HL-60/S4 treated with retinoic acid at 250 ng/mL for 4 days and 3 days (cell line): ENCODE measurements at regions not wholly inside any gene's neighbourhood (a gene's known extent, or its start where the extent isn't known, plus 50 kb on each side); places are given as distances from the start of the nearest gene placed in this dataset.

Experiments used
- in situ Hi-C: fragments of 300-500 bp; cut with MboI; formaldehyde crosslinking; loops from 2 replicates; pipeline ENCODE4 v1.7.0; 2022; ENCODE audit warnings: low sequenced_read_pairs

GRCh38 chr16:49128740-49129139 is 152.9 kb downstream of the CBLN1 start:
- in situ Hi-C loops: no loop called here

GRCh38 chr16:49127103-49127502 is 154.5 kb downstream of the CBLN1 start:
- in situ Hi-C loops: no loop called here

GRCh38 chr16:49121636-49122035 is 160.0 kb downstream of the CBLN1 start:
- in situ Hi-C loops: no loop called here

GRCh38 chr16:49120631-49121030 is 161.0 kb downstream of the CBLN1 start:
- in situ Hi-C loops: no loop called here

GRCh38 chr16:49116873-49117272 is 164.8 kb downstream of the CBLN1 start:
- in situ Hi-C loops: no loop called here

- in situ Hi-C loops: no loop called here
These were observed 165.7 kb downstream of the CBLN1 start for GRCh38 chr16:49115956-49116355.

- in situ Hi-C loops: no loop called here
These were observed 168.9 kb downstream of the CBLN1 start for GRCh38 chr16:49112754-49113153.

- in situ Hi-C loops: no loop called here
These were observed 170.3 kb downstream of the CBLN1 start for GRCh38 chr16:49111351-49111750.

- in situ Hi-C loops: no loop called here
These were observed 173.0 kb downstream of the CBLN1 start for GRCh38 chr16:49108611-49109010.

- in situ Hi-C loops: no loop called here
These were observed 178.3 kb downstream of the CBLN1 start for GRCh38 chr16:49103298-49103697.

GRCh38 chr16:49101997-49102396 is 179.6 kb downstream of the CBLN1 start:
- in situ Hi-C loops: no loop called here

GRCh38 chr16:49100366-49100765 is 181.3 kb downstream of the CBLN1 start:
- in situ Hi-C loops: no loop called here

- in situ Hi-C loops: no loop called here
These were observed 183.7 kb downstream of the CBLN1 start for GRCh38 chr16:49097964-49098363.

GRCh38 chr16:49096176-49096945 is 185.3 kb downstream of the CBLN1 start:
- in situ Hi-C loops: no loop called here

GRCh38 chr16:49095539-49095938 is 186.1 kb downstream of the CBLN1 start:
- in situ Hi-C loops: no loop called here

- in situ Hi-C loops: no loop called here
These were observed 187.2 kb downstream of the CBLN1 start for GRCh38 chr16:49094471-49094870.

- in situ Hi-C loops: no loop called here
These were observed 187.7 kb downstream of the CBLN1 start for GRCh38 chr16:49093939-49094338.

GRCh38 chr16:49092704-49093103 is 188.9 kb downstream of the CBLN1 start:
- in situ Hi-C loops: no loop called here

- in situ Hi-C loops: no loop called here
These were observed 192.1 kb downstream of the CBLN1 start for GRCh38 chr16:49089533-49089932.

GRCh38 chr16:49089039-49089438 is 192.6 kb downstream of the CBLN1 start:
- in situ Hi-C loops: no loop called here

- in situ Hi-C loops: no loop called here
These were observed 196.0 kb downstream of the CBLN1 start for GRCh38 chr16:49085686-49086085.

- in situ Hi-C loops: no loop called here
These were observed 196.8 kb downstream of the CBLN1 start for GRCh38 chr16:49084628-49085390.
